Pons (tissue), 1 donor: ENCODE measurements at regions not wholly inside any gene's neighbourhood (a gene's known extent, or its start where the extent isn't known, plus 50 kb on each side); places are given as distances from the start of the nearest gene placed in this dataset.
"Not testable (repeated sequence)": the region's sequence is repeated elsewhere in the genome, so short reads cannot be mapped to it uniquely, and the experiment has no call there.

Source experiments
- DNase-seq: peaks from one replicate; pipeline ENCODE4 v3.0.0-alpha.2; 2016; ENCODE audit warnings: low spot score

DNA sequence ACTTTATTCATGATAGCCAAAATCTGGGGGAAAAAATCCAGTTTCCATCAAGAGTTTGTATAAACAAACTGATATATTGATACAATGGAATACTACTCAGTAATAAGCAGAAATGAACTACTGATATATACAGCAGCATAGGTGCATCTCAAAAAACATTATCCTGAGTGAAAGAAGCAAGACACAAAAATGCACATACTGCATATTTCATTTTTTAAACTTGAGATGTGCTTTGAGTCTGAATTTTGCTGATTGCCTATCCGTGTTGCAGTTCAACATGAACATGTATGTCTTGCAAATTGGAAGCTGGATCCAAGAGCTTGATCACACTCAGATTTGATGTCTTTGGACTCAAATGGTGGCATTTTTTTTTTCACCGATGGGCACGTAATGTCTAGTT lies 132.4 kb downstream of the TSEN15 start:
- no peak for DNase-seq

GRCh38 chr1:184184614-184185013 lies 133.1 kb downstream of the TSEN15 start:
- not testable (repeated sequence) for DNase-seq

GRCh38 chr1:184185347-184185746 lies 133.8 kb downstream of the TSEN15 start:
- no peak for DNase-seq

DNA sequence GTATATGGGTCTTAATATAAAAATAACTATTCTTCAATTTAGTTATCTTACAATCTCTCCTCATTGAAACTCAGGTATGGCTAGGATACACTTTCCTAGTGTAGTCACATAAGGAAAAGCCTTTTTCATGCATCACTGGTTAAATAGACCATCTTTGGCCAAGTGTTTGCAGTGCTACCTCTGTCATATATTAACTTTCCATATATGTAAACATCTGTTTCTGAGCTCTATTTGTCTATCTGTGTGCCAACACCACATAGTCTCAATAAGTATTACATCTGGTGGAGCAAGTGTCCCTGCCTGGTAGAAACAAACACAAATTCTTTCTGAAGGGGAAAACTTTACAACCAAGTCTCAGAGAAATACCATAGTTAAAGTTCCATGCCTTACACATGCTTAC lies 134.6 kb downstream of the TSEN15 start:
- no peak for DNase-seq

- no peak for DNase-seq
Observed at GRCh38 chr1:184187097-184187496, 135.6 kb downstream of the TSEN15 start.

- no peak for DNase-seq
Observed at GRCh38 chr1:184188037-184188436, 136.5 kb downstream of the TSEN15 start.

DNA sequence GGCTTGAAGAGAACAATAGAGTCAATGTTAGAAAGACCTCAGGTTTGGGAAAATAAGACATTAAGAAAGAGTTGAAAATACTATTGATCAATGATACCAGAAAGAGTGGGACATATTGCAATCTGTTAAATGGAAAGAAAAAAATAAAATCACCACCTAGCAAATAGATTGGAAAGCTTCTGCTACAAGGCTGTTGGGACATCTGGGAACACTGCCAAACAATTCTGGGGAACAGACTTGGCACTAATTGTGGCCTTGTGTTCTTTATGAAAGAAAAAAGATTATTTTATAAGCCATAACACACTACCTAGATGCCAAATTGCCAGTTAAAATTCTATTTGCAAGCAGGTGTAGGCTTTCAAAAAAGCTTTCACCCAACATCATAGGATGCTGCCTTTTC lies 137.8 kb downstream of the TSEN15 start:
- DNase-seq, result no peak

DNA sequence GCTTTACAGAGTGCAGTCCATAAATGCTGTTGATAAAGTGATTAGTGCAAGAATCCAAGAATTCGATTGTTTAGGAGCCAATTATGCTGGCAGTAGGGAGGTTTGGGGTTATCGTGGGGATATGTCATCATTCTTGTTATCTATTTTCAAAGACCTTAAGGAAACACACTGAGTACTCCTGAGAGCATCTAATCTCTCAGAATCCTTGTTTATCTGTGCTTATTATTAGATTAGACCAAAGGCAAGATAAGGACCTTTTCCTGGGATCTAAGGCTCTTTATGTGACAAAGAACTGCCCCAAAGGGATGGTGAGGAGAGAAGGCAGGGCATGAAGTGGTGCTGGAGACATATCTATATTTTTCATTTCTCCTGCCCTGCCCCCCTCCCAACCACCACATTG lies 139.1 kb downstream of the TSEN15 start:
- no peak for DNase-seq

DNA sequence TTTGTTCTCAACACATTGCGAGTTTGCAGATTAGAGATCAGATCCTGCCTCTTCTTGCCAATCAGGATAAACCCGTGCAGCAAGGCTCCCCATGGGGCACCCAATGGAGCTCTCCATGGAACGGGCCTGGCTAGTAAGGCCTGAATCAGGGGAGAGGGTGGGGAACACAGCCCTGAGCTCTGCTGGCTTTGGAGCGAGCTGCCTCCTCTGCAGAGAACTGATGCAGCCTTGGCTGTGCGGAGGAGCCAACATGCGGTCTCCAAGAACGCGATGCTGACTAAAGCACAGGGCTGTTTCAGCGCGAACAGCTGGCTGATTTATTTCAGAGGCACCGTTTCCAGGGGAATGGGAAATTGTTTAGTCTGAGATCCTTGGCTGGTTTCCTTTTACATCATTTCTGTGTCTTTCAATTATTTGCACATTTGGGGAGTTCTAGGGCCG lies 139.7 kb downstream of the TSEN15 start:
- DNase-seq, result no peak

DNA sequence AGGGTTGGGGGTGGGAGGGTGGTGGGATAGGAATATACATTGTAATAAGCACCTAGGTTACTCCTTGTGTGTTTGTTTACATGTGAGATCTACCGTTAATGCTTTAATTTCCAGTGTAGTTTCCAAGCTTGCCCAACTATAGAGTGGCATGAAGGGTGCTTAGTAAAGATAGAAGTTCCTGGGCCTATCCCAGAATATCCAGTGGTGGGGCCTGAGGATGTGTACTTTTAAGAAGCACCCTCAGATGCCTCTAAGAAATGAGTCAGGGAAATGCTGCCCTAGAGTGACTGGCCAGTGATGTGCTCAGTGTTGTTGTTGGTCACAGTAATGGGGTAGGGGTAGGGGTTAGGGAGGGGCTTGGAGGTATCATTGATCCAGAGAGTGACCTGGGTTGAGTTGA lies 141.3 kb downstream of the TSEN15 start:
- no peak for DNase-seq

DNA sequence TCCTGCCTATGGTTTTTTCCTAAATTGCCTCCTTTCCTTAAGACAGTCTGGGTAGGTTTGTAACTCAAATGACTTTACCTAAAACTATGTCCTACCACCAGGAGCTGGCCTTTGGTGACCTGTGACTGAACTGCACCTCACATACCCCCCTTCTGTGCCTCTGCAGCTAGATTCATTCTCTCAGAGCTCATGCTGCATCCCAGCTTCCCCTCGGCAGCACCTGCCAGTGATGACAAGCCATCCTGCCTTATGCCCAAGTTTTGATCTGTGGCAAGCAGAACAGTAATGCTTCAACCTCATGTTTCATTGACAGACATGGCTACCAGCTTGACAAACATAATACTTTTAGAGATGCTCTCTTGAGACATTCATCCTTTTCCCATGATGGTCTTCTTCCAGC lies 141.9 kb downstream of the TSEN15 start:
- DNase-seq, result no peak

GRCh38 chr1:184194236-184194635 lies 142.7 kb downstream of the TSEN15 start:
- DNase-seq, result no peak

- not testable (repeated sequence) for DNase-seq
Observed at GRCh38 chr1:184195722-184196121, 144.2 kb downstream of the TSEN15 start.

DNA sequence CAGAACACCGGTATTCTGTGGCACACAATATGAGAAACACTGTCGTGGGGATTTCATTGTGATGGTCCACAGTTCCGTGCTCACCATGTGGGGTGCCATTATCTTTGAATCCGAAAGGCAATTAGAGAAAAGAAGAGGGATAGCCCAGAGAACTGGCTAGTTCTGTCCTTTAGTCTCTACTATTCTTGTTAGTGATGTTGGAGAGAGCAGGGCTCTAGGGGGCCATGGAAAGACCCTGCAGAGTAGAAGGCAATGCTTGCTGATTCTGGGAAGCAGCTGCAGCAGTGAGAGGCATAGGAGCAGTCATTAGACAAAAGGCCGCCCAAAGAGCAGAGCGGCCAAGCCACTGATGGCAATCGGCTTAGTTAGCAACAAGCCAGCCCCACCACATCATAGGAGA lies 146.3 kb downstream of the TSEN15 start:
- no peak for DNase-seq

- no peak for DNase-seq
Observed at GRCh38 chr1:184199036-184199435, 147.5 kb downstream of the TSEN15 start.

GRCh38 chr1:184199438-184200085 lies 148.0 kb downstream of the TSEN15 start:
- no peak for DNase-seq

DNA sequence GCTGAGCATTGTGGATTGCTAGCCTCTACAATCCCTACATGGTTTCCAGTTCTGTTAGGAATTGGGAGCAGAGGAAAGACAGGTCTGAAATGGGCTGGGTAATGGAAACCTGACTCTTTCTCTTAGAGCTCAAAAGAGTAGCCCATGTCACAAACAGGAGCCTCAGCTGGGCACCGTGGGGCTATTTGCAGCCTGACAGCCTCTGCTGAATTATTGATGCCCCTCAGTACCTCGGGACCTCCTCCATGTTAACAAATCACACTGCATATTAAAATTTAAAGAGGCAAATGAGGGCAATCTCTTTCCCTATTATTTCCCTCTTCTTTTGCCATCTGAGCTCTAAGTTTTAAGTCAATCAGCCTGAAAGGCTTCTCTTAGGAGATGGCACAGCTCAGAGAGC lies 157.1 kb downstream of the TSEN15 start:
- DNase-seq, result no peak

DNA sequence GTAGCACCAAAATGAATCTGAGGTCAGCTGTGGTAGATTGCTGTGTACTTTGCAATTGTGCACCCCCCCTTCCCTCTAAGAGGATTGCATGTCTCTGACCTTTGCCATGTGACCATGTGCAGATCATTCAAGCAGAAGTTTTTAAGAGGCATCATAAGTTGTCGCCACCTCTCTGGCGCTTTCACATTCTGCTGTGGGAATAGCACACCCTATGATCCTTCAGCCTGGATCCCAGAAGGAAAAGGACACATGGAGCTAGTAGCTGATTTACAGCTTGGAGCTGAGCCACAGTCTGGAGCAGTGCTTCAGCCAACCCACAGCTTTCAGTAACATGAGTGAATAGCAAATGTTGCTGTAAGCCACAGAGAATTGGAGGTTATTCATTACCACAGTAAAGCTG lies 158.5 kb downstream of the TSEN15 start:
- no peak for DNase-seq

DNA sequence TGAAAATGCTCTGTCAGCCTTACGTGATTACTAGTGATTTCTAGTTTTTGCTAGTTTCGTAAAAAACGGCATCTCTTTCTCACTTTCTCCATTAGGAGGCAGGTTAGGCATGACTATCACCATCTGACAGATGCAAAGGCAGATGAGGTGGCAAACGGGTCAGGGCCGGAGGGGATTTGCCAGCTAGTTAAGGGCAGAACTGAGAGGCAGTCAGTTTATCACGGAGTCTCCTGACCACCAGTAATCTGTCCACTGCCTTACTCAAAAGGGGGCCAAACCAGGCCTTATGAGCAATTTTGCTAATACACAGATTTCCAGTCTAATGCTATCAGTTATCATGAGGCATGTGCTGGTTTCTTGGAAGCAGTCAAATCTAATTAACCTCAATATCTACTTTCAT lies 159.3 kb downstream of the TSEN15 start:
- DNase-seq, result no peak

DNA sequence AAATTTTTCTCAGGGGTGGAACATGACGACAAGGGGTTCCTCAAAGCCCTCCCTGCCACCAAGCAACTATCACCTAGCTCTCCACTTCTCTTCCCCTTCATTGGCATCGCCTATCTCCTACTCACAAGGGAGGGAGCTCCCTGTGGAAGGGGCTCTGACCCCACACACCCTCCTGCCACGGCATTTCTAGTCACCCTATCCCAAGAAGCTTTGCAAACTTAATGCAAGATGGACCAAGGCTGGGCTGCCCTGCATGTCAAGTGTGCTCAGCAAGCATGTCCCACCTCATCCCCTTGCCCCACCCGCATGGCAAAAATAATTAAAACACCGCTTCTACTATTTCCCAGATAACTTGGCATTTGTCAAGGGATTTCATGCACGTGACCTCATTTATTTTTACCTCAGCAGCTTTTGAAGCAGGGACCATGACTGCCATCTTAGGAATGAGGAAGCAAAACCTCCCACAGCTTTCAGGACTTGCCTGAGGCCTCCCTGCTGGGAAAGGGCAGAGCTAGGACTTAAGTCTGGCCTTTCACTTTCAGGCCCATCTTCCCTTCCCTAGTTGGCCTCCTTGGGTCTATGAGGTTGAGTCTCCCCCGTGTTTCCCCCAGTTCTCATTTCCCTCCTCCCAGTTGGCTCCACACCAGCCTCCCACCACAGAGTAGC lies 161.3 kb downstream of the TSEN15 start:
- DNase-seq, result no peak

DNA sequence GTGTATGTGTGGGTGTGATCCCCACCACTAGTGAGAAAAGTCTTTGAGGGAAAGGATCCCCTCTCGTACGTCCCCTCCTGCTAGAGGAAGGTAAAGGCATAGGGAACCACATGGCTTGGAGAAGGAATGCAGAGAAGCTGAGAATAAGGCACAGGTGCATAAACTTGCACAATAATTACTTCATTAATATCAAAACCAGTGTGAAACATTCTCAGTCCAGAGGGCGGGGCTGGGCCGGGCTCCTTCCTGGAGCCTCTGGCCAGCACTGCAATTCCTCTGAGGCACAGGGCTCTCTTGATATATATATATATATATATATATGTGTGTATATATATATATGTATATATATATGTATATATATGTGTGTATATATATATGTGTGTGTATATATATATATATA lies 162.6 kb downstream of the TSEN15 start:
- DNase-seq, result no peak

- no peak for DNase-seq
Observed at GRCh38 chr1:184215274-184215925, 163.9 kb downstream of the TSEN15 start.

- DNase-seq, result no peak
Observed at GRCh38 chr1:184218458-184219075, 167.0 kb downstream of the TSEN15 start.
